ENCODE measurements at regions not wholly inside any gene's neighbourhood (a gene's known extent, or its start where the extent isn't known, plus 50 kb on each side); places are given as distances from the start of the nearest gene placed in this dataset.

DNA sequence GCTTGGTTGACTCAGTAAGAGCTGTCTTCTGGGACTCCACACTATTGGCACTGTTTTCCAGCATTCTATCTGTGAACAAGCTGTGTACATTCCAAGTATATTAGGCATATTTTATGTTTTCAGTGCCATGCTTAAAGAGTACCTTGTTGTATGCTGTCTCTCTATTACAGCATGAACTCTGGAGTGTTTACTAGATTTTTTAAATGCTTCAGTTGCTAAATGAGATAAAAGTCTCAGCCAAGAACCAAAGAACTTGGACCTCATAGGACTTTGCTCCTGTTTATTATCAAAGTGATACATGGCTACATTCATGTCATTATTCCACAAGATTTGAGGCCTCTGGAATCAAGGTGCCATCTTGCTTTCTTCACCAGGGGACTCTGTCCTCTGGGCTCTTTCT lies 167.2 kb downstream of the C9orf152 start:
- no peak for TF ChIP-seq POLR2AphosphoS5 (IDR thresholded peaks at IDR 0.05; ENCODE audit: low read depth, low read length)
- no peak for TF ChIP-seq TAF1 (IDR thresholded peaks at IDR 0.05; ENCODE audit: borderline replicate concordance, low read depth, low read length)

Data from GM12892 (cell line).